GM12874 (cell line): ENCODE measurements at regions not wholly inside any gene's neighbourhood (a gene's known extent, or its start where the extent isn't known, plus 50 kb on each side); places are given as distances from the start of the nearest gene placed in this dataset.

Experiments
- TF ChIP-seq, protein P1 (sequence below): IDR thresholded peaks from 2 replicates; pipeline ENCODE4 v1.5.1; 2011; ENCODE audit warnings: low read depth, mild to moderate bottlenecking, control low read depth, low read length, moderate library complexity; ENCODE audit not compliant: insufficient read depth

DNA sequence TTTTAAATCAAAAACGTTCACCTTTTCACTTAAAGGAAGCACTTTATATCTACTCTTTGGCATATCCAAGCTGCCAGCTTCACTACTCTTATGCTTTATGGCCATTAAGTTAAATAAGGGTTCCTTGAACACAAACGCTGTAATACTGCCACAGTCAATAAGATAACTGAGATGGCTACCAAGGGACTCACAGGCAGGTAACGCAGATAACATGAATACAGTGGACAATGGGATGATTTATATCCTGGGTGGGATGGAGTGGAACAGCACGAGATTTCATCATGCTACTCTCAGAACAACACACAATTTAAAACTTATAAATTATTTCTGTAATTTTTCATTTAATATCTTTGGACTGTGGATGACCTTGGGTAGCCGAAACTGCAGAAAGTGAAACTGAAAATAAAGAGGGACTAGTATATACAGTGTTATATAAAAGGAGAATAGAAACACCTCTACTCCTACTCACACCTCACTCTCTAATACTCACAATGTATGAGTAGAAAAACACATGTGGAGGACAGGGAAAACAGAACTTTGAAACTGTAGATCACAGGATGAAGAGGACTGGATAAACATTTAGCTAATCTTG lies 367.3 kb downstream of the C12orf50 start:
- TF ChIP-seq, protein P1, sequence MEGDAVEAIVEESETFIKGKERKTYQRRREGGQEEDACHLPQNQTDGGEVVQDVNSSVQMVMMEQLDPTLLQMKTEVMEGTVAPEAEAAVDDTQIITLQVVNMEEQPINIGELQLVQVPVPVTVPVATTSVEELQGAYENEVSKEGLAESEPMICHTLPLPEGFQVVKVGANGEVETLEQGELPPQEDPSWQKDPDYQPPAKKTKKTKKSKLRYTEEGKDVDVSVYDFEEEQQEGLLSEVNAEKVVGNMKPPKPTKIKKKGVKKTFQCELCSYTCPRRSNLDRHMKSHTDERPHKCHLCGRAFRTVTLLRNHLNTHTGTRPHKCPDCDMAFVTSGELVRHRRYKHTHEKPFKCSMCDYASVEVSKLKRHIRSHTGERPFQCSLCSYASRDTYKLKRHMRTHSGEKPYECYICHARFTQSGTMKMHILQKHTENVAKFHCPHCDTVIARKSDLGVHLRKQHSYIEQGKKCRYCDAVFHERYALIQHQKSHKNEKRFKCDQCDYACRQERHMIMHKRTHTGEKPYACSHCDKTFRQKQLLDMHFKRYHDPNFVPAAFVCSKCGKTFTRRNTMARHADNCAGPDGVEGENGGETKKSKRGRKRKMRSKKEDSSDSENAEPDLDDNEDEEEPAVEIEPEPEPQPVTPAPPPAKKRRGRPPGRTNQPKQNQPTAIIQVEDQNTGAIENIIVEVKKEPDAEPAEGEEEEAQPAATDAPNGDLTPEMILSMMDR: no peak

DNA sequence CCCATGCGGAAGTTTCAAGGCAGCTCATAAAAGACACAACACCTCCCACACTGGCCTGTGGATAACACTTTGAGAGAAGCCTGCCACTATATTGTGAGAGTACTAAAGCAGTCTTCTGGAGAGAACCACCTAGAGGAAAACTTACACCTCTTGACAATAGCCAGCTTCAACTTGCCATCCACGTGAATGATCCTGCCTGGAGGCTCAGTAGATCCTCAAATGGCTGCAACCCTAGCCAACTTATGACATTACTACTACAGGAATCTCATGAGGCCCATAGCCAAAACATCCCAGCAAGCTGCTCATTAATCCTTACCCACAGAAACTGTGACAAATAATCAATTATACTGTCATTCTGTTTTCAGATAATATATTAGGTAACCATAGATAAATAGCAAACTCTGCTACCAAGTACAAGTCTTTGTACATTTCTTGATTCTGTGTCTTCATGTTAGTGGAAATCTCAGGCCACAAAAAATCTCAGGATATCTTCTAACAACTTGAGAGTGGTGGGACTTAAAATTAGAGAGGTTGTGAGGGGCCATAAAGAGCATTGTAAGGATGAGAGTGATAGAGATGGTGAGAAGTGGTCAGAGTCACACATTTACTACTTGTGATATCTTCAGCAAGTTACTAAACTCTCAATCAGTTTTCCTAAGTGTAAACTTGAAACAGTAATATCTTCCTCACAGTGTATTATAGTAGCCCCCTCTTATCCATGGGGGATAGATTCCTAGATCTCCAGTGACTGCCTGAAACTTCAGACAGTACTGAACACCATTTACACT lies 368.0 kb downstream of the C12orf50 start:
- TF ChIP-seq, protein P1: no peak

DNA sequence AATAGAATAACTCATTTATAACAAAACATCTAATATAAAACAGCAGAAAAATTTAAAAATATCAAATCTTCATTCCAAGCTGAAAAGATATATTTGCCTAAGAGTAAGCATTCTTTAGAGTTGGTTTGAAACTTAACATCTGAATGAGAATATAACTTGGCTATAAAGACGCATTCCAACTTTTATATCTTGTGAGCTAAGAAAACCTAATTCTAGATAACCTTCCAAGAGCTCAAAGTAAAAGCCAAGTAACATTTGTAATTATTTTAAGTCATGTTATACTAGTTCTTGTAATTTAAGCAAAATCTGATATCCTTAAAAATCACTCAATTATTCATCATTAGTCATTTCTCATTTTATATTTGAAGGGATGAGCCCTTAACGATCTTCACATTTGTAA lies 368.9 kb downstream of the C12orf50 start:
- TF ChIP-seq, protein P1: no peak

DNA sequence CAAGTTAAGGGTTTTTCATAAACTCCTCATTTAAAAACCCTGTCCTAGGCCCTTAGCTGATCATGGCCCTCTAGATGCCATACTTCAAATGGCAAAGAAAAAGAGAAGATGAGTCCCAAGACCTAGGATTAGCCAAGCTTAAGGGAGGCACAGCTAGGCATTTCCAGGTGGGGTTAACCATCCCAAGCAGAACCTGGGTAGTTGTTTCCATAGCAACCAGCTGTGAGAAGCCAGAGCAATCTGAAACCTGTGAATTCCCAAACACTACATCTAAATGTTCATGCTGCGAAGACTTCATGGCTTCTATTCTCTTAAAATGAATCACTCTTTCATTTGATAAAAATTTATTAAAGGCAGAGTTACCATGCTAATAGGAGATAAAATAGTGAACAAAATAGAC lies 372.9 kb downstream of the C12orf50 start:
- TF ChIP-seq, protein P1: no peak

DNA sequence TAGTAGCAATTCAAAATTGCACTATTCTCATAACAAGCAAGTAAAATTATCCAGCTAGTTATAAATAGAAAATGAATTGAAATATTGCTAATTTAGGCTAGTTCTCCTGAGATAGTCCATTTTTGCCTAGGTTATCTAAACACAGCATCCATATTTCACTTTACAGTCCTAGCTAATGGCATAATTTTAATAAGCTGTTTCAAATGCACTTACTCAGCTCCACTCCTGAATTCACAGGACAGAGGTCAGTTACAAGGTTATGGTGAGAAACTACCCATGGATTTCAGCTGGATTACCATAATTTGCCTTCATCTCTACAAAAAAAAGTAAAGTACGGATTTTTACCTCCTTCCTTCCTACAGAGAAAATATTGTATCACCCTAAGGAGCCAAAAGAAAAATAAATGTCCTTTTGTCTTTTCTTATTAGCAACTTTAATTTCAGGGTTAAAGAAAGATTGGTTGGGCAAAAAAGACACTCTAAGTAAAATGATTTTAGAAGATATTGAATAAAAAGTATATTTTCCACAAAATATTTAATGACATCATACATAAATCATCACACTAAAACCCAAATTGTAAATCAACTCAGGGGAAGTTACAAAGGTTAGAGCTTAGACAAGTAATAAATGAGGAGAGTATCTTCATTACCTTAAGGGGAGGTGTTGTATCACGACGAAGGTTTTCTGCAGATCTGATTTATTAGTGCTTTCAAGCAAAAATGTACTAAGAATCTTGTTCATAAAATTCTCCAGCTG lies 377.4 kb downstream of the C12orf50 start:
- TF ChIP-seq, protein P1: no peak

DNA sequence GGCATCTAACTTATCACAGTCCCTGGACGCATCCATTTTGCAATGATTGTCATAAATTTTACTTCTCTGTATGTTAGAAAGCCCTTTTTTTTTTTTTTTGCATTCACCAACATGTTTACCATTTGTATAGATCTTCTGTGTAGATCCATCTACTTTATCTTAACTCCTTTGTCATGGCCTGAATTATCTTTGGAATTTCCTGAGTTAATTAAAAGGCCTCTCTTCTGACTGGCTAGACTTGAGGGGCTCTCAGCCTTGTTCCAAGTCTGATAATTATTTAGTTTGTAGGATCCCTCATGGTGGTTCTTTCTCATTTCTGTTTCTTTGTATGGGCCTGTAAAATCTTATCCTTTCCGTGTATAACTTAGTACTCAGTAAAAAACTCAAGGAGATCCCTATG lies 387.0 kb downstream of the C12orf50 start:
- TF ChIP-seq, protein P1: no peak

DNA sequence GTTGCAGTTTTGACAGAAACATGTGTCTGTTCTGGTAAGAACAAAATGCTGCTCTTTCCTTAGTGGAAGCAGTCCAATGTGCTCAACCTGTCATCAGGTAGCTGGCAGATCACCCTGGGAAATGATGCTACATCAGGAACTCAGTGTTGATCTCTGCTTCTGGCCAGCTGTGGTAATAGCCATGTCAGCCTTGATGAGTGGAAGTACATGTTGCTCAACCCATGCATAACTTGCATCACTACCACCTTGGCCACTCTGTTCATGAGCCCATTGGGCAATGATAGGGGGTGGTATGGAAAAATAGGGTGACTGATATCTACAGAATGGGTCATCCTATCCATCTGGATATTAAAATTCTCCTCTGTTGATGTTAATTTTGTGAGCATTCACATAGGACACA lies 411.0 kb downstream of the C12orf50 start:
- TF ChIP-seq, protein P1: no peak
